Central memory CD8-positive, alpha-beta T cell (primary cell): ENCODE measurements at regions not wholly inside any gene's neighbourhood (a gene's known extent, or its start where the extent isn't known, plus 50 kb on each side); places are given as distances from the start of the nearest gene placed in this dataset.

Source experiments
- ATAC-seq: fragments of 150-1000 bp; cut with Tn5 transposase; replicated peaks from 2 replicates; pipeline ENCODE4 v1.10.0; 2022; ENCODE audit warnings: mild to moderate bottlenecking, moderate FRiP score, moderate number of reproducible peaks; ENCODE audit not compliant: poor library complexity, severe bottlenecking; ENCODE audit errors: extremely low read depth
- DNase-seq, 2 donors: peaks; one replicate each; pipeline ENCODE4 v3.0.0; 2021; ENCODE audit warnings: low spot score in 2 of 2
- H3K27ac Mint-ChIP-seq: one replicate; pipeline ENCODE4 v1.8.0; 2022; ENCODE audit warnings: low read depth, mild to moderate bottlenecking, moderate library complexity, mixed read lengths
- H3K27me3 Mint-ChIP-seq: one replicate; pipeline ENCODE4 v1.8.0; 2022; ENCODE audit warnings: mixed read lengths
- H3K36me3 Mint-ChIP-seq: one replicate; pipeline ENCODE4 v1.8.0; 2022; ENCODE audit warnings: mild to moderate bottlenecking, moderate library complexity, mixed read lengths; ENCODE audit not compliant: insufficient read depth
- H3K4me1 Mint-ChIP-seq: one replicate; pipeline ENCODE4 v1.8.0; 2022; ENCODE audit warnings: mixed read lengths
- H3K4me3 Mint-ChIP-seq: one replicate; pipeline ENCODE4 v1.8.0; 2022; ENCODE audit warnings: mild to moderate bottlenecking, moderate library complexity, mixed read lengths
- H3K9me3 Mint-ChIP-seq: one replicate; pipeline ENCODE4 v1.8.0; 2022; ENCODE audit warnings: mixed read lengths

- H3K36me3 Mint-ChIP-seq = no peaks in the 10 kb centered on the region
- peaks cover 7% of the 10 kb centered on the region for H3K27me3 Mint-ChIP-seq
- H3K4me1 Mint-ChIP-seq = no peaks in the 10 kb centered on the region
- H3K4me3 Mint-ChIP-seq = no peak overlapping the region
- DNase-seq (no peak), ATAC-seq (no peak)
- H3K27ac Mint-ChIP-seq = no peak overlapping the region
- H3K9me3 Mint-ChIP-seq = no peaks in the 10 kb centered on the region
Observed at GRCh38 chr9:88733651-88734421, 198.9 kb downstream of the NXNL2 start.

- H3K4me1 Mint-ChIP-seq = no peaks in the 10 kb centered on the region
- H3K4me3 Mint-ChIP-seq = no peak overlapping the region
- ATAC-seq (no peak), DNase-seq (no peak)
- H3K36me3 Mint-ChIP-seq = no peaks in the 10 kb centered on the region
- no peaks in the 10 kb centered on the region for H3K9me3 Mint-ChIP-seq
- H3K27me3 Mint-ChIP-seq = peaks cover 14% of the 10 kb centered on the region
- no peak overlapping the region for H3K27ac Mint-ChIP-seq
Observed at GRCh38 chr9:88734527-88734926, 199.5 kb downstream of the NXNL2 start.

- H3K36me3 Mint-ChIP-seq = no peaks in the 10 kb centered on the region
- no peak overlapping the region for H3K27ac Mint-ChIP-seq
- no peak for DNase-seq
- peaks cover 30% of the 10 kb centered on the region for H3K27me3 Mint-ChIP-seq
- H3K9me3 Mint-ChIP-seq = no peaks in the 10 kb centered on the region
- no peak overlapping the region for H3K4me3 Mint-ChIP-seq
- no peak for ATAC-seq
- no peaks in the 10 kb centered on the region for H3K4me1 Mint-ChIP-seq
Observed at GRCh38 chr9:88736136-88736637, 201.2 kb downstream of the NXNL2 start.

GRCh38 chr9:88737031-88737430, 202.1 kb downstream of the NXNL2 start:
- Mint-ChIP-seq H3K4me1 (no peaks in the 10 kb centered on the region), H3K27me3 (peaks cover 39% of the 10 kb centered on the region), H3K27ac (no peak overlapping the region), H3K9me3 (no peaks in the 10 kb centered on the region), H3K36me3 (no peaks in the 10 kb centered on the region), H3K4me3 (no peak overlapping the region)
- ATAC-seq (no peak), DNase-seq (no peak)

GRCh38 chr9:88737876-88738275, 202.9 kb downstream of the NXNL2 start:
- Mint-ChIP-seq H3K4me1 (no peaks in the 10 kb centered on the region), H3K36me3 (no peaks in the 10 kb centered on the region), H3K27ac (no peak overlapping the region), H3K27me3 (peaks cover 43% of the 10 kb centered on the region), H3K4me3 (no peak overlapping the region), H3K9me3 (no peaks in the 10 kb centered on the region)
- no peak for DNase-seq
- ATAC-seq = no peak

- DNase-seq (no peak), ATAC-seq (no peak)
- no peak overlapping the region for H3K4me3 Mint-ChIP-seq
- H3K27me3 Mint-ChIP-seq = peaks cover 43% of the 10 kb centered on the region
- no peaks in the 10 kb centered on the region for H3K9me3 Mint-ChIP-seq
- no peaks in the 10 kb centered on the region for H3K4me1 Mint-ChIP-seq
- H3K27ac Mint-ChIP-seq = no peak overlapping the region
- no peaks in the 10 kb centered on the region for H3K36me3 Mint-ChIP-seq
Observed at GRCh38 chr9:88738709-88739108, 203.7 kb downstream of the NXNL2 start.

- Mint-ChIP-seq H3K27ac (no peak overlapping the region), H3K27me3 (peaks cover 43% of the 10 kb centered on the region), H3K4me3 (no peak overlapping the region), H3K36me3 (no peaks in the 10 kb centered on the region), H3K9me3 (no peaks in the 10 kb centered on the region), H3K4me1 (no peaks in the 10 kb centered on the region)
- ATAC-seq (no peak), DNase-seq (no peak)
Observed at GRCh38 chr9:88739373-88739772, 204.4 kb downstream of the NXNL2 start.

- ATAC-seq = no peak
- no peak overlapping the region for H3K4me3 Mint-ChIP-seq
- DNase-seq = no peak
- H3K9me3 Mint-ChIP-seq = no peaks in the 10 kb centered on the region
- no peaks in the 10 kb centered on the region for H3K4me1 Mint-ChIP-seq
- H3K36me3 Mint-ChIP-seq = no peaks in the 10 kb centered on the region
- no peak overlapping the region for H3K27ac Mint-ChIP-seq
- H3K27me3 Mint-ChIP-seq = peaks cover 43% of the 10 kb centered on the region
Observed at GRCh38 chr9:88740844-88741243, 205.9 kb downstream of the NXNL2 start.

GRCh38 chr9:88741335-88741734, 206.4 kb downstream of the NXNL2 start:
- Mint-ChIP-seq H3K36me3 (no peaks in the 10 kb centered on the region), H3K9me3 (no peaks in the 10 kb centered on the region), H3K4me3 (no peak overlapping the region), H3K27me3 (peaks cover 43% of the 10 kb centered on the region), H3K4me1 (no peaks in the 10 kb centered on the region), H3K27ac (no peak overlapping the region)
- ATAC-seq (no peak), DNase-seq (no peak)

- H3K4me3 Mint-ChIP-seq = no peak overlapping the region
- DNase-seq = no peak
Observed at GRCh38 chr9:88742483-88742882, 207.5 kb downstream of the NXNL2 start.

GRCh38 chr9:88742905-88743304, 207.9 kb downstream of the NXNL2 start:
- no peak overlapping the region for H3K27ac Mint-ChIP-seq
- peaks cover 43% of the 10 kb centered on the region for H3K27me3 Mint-ChIP-seq
- ATAC-seq = no peak
- no peaks in the 10 kb centered on the region for H3K9me3 Mint-ChIP-seq
- no peaks in the 10 kb centered on the region for H3K36me3 Mint-ChIP-seq
- H3K4me3 Mint-ChIP-seq = no peak overlapping the region
- no peak for DNase-seq
- H3K4me1 Mint-ChIP-seq = no peaks in the 10 kb centered on the region

More at GRCh38 chr9:88742483-88742882, 207.5 kb downstream of the NXNL2 start:
- no peaks in the 10 kb centered on the region for H3K36me3 Mint-ChIP-seq
- ATAC-seq = no peak
- H3K9me3 Mint-ChIP-seq = no peaks in the 10 kb centered on the region
- H3K27me3 Mint-ChIP-seq = peaks cover 43% of the 10 kb centered on the region
- H3K4me1 Mint-ChIP-seq = no peaks in the 10 kb centered on the region
- no peak overlapping the region for H3K27ac Mint-ChIP-seq

GRCh38 chr9:88745276-88746001, 210.5 kb downstream of the NXNL2 start:
- H3K27ac Mint-ChIP-seq = no peak overlapping the region
- H3K9me3 Mint-ChIP-seq = no peaks in the 10 kb centered on the region
- H3K36me3 Mint-ChIP-seq = no peaks in the 10 kb centered on the region
- ATAC-seq = no peak
- DNase-seq = no peak
- H3K4me1 Mint-ChIP-seq = no peaks in the 10 kb centered on the region
- H3K4me3 Mint-ChIP-seq = no peak overlapping the region
- H3K27me3 Mint-ChIP-seq = peaks cover 21% of the 10 kb centered on the region
